GM23338 (cell line): ENCODE measurements at regions not wholly inside any gene's neighbourhood (a gene's known extent, or its start where the extent isn't known, plus 50 kb on each side); places are given as distances from the start of the nearest gene placed in this dataset.

Experiments used
- ATAC-seq: fragments of 200-7000 bp; cut with Tn5 transposase; 3 replicates; pipeline ENCODE4 v1.9.1; 2020
- DNase-seq: peaks from one replicate; pipeline ENCODE4 v3.0.0-alpha.2; 2015; ENCODE audit warnings: low spot score
- H2AFZ ChIP-seq: fragments of 200-600 bp; sonication (generic); 2 replicates; pipeline ENCODE4 v1.8.0; 2016; ENCODE audit warnings: antibody characterized with exemption, mild to moderate bottlenecking, moderate library complexity
- H3F3A ChIP-seq: fragments of 200-600 bp; sonication (generic); replicated peaks from 2 replicates; pipeline ENCODE4 v1.8.0; 2017; ENCODE audit warnings: antibody characterized with exemption, mixed run types, low read depth
- H3K27ac ChIP-seq: fragments of 200-600 bp; sonication (generic); 2 replicates; pipeline ENCODE4 v1.6.1; 2016; ENCODE audit warnings: low read depth
- H3K27me3 ChIP-seq: fragments of 200-600 bp; sonication (generic); 2 replicates; pipeline ENCODE4 v1.8.0; 2016; ENCODE audit warnings: mild to moderate bottlenecking, mixed run types, moderate library complexity; ENCODE audit not compliant: insufficient read depth
- H3K36me3 ChIP-seq: fragments of 200-600 bp; sonication (generic); 2 replicates; pipeline ENCODE4 v1.8.0; 2016; ENCODE audit warnings: mild to moderate bottlenecking; ENCODE audit not compliant: insufficient read depth
- H3K4me1 ChIP-seq: fragments of 200-600 bp; sonication (generic); 2 replicates; pipeline ENCODE4 v1.8.0; 2016; ENCODE audit warnings: mild to moderate bottlenecking, moderate library complexity; ENCODE audit not compliant: insufficient read depth
- H3K4me2 ChIP-seq: fragments of 200-600 bp; sonication (generic); 2 replicates; pipeline ENCODE4 v1.7.1; 2017; ENCODE audit warnings: mixed run types
- H3K4me3 ChIP-seq: fragments of 200-600 bp; sonication (generic); 2 replicates; pipeline ENCODE4 v1.6.1; 2016; ENCODE audit warnings: mixed run types
- H3K79me2 ChIP-seq: fragments of 200-600 bp; sonication (generic); replicated peaks from 2 replicates; pipeline ENCODE4 v1.8.0; 2017; ENCODE audit warnings: mild to moderate bottlenecking; ENCODE audit not compliant: insufficient read depth
- H3K9me2 ChIP-seq: fragments of 200-600 bp; sonication (generic); 2 replicates; pipeline ENCODE4 v1.8.0; 2017; ENCODE audit not compliant: insufficient read depth
- H4K20me1 ChIP-seq: fragments of 200-600 bp; sonication (generic); replicated peaks from 2 replicates; pipeline ENCODE4 v1.8.0; 2017; ENCODE audit warnings: mild to moderate bottlenecking; ENCODE audit not compliant: insufficient read depth
- H3K27ac Mint-ChIP-seq: 2 replicates; pipeline ENCODE4 v1.8.0; 2020; ENCODE audit warnings: inconsistent platforms, mild to moderate bottlenecking, moderate library complexity, mixed read lengths
- H3K27me3 Mint-ChIP-seq: 3 replicates; pipeline ENCODE4 v1.8.0; 2022; ENCODE audit warnings: low read depth, mild to moderate bottlenecking, moderate library complexity, mixed read lengths, inconsistent platforms; ENCODE audit not compliant: insufficient read depth, poor library complexity
- H3K36me3 Mint-ChIP-seq: 3 replicates; pipeline ENCODE4 v1.8.0; 2021; ENCODE audit warnings: low read depth, mild to moderate bottlenecking, inconsistent platforms, moderate library complexity, mixed read lengths
- H3K4me1 Mint-ChIP-seq: 3 replicates; pipeline ENCODE4 v1.8.0; 2020; ENCODE audit warnings: mild to moderate bottlenecking, inconsistent platforms, mixed read lengths
- H3K4me3 Mint-ChIP-seq: 3 replicates; pipeline ENCODE4 v1.8.0; 2021; ENCODE audit warnings: moderate library complexity, mild to moderate bottlenecking, inconsistent platforms, mixed read lengths
- H3K9me3 Mint-ChIP-seq: 3 replicates; pipeline ENCODE4 v1.8.0; 2020; ENCODE audit warnings: moderate library complexity, mild to moderate bottlenecking, inconsistent platforms, mixed read lengths
- CREB1 ChIP-seq: fragments of 250-450 bp; sonication (Bioruptor Pico); IDR thresholded peaks from 2 replicates; pipeline ENCODE4 v1.5.0; 2020; ENCODE audit warnings: low read depth, mild to moderate bottlenecking, moderate library complexity
- CTCF ChIP-seq, 2 experiments: fragments of 200-600 bp in 1 of 2; sonication (generic) in 1 of 2; conservative IDR thresholded peaks; 2 replicates each; pipeline versions ENCODE4 v1.5.1 to v1.6.1; 2016 to 2017; ENCODE audit warnings: antibody characterized with exemption in 2 of 2, low read depth in 2 of 2, mild to moderate bottlenecking in 2 of 2, moderate library complexity in 1 of 2
- EZH2phosphoT487 ChIP-seq: fragments of 200-600 bp; sonication (generic); IDR thresholded peaks from one replicate; pipeline ENCODE4 v1.8.1; 2018; ENCODE audit warnings: antibody characterized with exemption; ENCODE audit not compliant: unreplicated experiment
- NANOG ChIP-seq: IDR thresholded peaks from 2 replicates; pipeline ENCODE4 v1.6.1; 2016; ENCODE audit warnings: antibody characterized with exemption, borderline replicate concordance
- POLR2AphosphoS5 ChIP-seq: IDR thresholded peaks from 2 replicates; pipeline ENCODE4 v1.6.1; 2016; ENCODE audit warnings: antibody characterized with exemption, low read depth
- REST ChIP-seq: IDR thresholded peaks from one replicate; pipeline ENCODE4 v1.6.1; 2018; ENCODE audit warnings: antibody characterized with exemption; ENCODE audit not compliant: unreplicated experiment
- STAT1 ChIP-seq: IDR thresholded peaks from one replicate; pipeline ENCODE4 v1.6.1; 2016; ENCODE audit warnings: antibody characterized with exemption; ENCODE audit not compliant: unreplicated experiment
- ZNF331 ChIP-seq: fragments of 250-450 bp; sonication (Bioruptor Pico); IDR thresholded peaks from 2 replicates; pipeline ENCODE4 v1.5.0; 2020; ENCODE audit warnings: low read depth, mild to moderate bottlenecking, moderate library complexity
- TF ChIP-seq, protein P1 (sequence below): fragments of 250-450 bp; sonication (Bioruptor Pico); IDR thresholded peaks from 2 replicates; pipeline ENCODE4 v1.5.0; 2020; ENCODE audit warnings: mild to moderate bottlenecking, moderate library complexity

DNA sequence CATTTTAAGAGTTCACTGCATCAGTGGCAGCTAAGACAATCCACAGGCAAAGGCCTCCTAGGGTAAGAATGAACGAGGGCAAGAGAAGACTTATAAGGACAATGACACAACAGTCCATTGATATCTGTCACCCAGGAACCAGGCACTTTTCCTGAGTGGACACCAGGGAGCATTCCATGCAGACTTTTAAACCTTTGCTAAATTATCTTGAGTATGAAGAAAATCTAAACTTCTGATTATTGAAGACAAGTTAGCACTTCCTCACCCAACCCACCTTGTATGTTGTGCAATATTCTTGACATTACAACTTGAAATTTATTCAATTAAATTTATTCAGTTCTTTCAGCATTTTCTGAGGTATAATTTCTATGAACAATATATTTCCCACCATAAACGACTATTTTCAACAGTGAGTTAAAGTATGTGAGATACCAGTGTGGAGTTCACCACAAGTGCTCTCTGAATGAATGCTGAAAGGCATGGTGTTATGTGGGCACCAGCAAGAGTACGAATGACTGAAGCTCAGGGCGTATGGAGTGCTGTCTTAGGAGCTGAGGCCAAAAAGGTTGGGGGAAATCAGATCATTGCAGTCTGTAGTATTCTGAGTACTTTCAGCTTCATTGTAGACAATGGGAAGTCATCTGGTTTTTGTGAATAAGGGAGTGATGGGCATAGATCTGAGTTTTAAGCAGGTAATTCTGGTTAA is 124.3 kb upstream of the LMNTD1 start (continued):
- TF ChIP-seq, protein P1, sequence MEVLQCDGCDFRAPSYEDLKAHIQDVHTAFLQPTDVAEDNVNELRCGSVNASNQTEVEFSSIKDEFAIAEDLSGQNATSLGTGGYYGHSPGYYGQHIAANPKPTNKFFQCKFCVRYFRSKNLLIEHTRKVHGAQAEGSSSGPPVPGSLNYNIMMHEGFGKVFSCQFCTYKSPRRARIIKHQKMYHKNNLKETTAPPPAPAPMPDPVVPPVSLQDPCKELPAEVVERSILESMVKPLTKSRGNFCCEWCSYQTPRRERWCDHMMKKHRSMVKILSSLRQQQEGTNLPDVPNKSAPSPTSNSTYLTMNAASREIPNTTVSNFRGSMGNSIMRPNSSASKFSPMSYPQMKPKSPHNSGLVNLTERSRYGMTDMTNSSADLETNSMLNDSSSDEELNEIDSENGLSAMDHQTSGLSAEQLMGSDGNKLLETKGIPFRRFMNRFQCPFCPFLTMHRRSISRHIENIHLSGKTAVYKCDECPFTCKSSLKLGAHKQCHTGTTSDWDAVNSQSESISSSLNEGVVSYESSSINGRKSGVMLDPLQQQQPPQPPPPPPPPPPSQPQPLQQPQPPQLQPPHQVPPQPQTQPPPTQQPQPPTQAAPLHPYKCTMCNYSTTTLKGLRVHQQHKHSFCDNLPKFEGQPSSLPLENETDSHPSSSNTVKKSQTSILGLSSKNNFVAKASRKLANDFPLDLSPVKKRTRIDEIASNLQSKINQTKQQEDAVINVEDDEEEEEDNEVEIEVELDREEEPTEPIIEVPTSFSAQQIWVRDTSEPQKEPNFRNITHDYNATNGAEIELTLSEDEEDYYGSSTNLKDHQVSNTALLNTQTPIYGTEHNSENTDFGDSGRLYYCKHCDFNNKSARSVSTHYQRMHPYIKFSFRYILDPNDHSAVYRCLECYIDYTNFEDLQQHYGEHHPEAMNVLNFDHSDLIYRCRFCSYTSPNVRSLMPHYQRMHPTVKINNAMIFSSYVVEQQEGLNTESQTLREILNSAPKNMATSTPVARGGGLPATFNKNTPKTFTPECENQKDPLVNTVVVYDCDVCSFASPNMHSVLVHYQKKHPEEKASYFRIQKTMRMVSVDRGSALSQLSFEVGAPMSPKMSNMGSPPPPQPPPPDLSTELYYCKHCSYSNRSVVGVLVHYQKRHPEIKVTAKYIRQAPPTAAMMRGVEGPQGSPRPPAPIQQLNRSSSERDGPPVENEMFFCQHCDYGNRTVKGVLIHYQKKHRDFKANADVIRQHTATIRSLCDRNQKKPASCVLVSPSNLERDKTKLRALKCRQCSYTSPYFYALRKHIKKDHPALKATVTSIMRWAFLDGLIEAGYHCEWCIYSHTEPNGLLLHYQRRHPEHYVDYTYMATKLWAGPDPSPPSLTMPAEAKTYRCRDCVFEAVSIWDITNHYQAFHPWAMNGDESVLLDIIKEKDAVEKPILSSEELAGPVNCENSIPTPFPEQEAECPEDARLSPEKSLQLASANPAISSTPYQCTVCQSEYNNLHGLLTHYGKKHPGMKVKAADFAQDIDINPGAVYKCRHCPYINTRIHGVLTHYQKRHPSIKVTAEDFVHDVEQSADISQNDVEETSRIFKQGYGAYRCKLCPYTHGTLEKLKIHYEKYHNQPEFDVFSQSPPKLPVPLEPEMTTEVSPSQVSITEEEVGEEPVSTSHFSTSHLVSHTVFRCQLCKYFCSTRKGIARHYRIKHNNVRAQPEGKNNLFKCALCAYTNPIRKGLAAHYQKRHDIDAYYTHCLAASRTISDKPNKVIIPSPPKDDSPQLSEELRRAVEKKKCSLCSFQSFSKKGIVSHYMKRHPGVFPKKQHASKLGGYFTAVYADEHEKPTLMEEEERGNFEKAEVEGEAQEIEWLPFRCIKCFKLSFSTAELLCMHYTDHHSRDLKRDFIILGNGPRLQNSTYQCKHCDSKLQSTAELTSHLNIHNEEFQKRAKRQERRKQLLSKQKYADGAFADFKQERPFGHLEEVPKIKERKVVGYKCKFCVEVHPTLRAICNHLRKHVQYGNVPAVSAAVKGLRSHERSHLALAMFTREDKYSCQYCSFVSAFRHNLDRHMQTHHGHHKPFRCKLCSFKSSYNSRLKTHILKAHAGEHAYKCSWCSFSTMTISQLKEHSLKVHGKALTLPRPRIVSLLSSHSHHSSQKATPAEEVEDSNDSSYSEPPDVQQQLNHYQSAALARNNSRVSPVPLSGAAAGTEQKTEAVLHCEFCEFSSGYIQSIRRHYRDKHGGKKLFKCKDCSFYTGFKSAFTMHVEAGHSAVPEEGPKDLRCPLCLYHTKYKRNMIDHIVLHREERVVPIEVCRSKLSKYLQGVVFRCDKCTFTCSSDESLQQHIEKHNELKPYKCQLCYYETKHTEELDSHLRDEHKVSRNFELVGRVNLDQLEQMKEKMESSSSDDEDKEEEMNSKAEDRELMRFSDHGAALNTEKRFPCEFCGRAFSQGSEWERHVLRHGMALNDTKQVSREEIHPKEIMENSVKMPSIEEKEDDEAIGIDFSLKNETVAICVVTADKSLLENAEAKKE = no peak
- TF ChIP-seq EZH2phosphoT487 = no peak

DNA sequence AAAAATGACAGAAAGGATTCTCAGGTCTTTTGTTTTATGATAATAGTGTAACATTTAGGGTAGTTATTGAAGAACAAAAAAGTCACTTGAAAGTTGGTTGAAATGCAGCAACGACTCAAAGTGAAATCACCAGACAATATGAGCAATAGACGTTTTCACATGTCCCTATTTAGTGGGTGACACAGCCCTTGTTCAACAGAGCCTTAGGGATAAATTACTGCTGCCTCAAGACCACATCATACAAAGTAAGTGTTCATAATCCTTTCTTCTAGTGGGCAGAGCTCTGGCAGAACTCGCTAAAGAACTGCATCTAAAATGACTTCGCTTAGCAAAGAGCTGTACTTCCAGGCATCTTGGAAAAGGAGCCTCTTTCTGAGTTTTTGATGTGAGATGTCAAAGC is 128.5 kb upstream of the LMNTD1 start:
- H3K27ac Mint-ChIP-seq = no peak overlapping the region
- Histone ChIP-seq H2AFZ (no peak overlapping the region), H3K4me2 (no peak overlapping the region), H3F3A (no peaks in the 10 kb centered on the region), H4K20me1 (no peaks in the 10 kb centered on the region), H3K79me2 (no peaks in the 10 kb centered on the region), H3K9me2 (peaks cover 5% of the 10 kb centered on the region; the same call in 1 of the 2 replicates), H3K27ac (no peak overlapping the region), H3K4me3 (no peak overlapping the region), H3K27me3 (no peaks in the 10 kb centered on the region), H3K4me1 (peaks cover 12% of the 10 kb centered on the region), H3K36me3 (no peaks in the 10 kb centered on the region; the same call in none of the 2 replicates)
- ATAC-seq (no peak), DNase-seq (no peak)
- no peak overlapping the region for H3K4me3 Mint-ChIP-seq
- no peaks in the 10 kb centered on the region; the same call in 2 of the 3 replicates for H3K9me3 Mint-ChIP-seq
- H3K36me3 Mint-ChIP-seq = no peaks in the 10 kb centered on the region
- H3K4me1 Mint-ChIP-seq = peaks cover 10% of the 10 kb centered on the region
- peaks cover 2% of the 10 kb centered on the region for H3K27me3 Mint-ChIP-seq
- TF ChIP-seq POLR2AphosphoS5 (no peak), STAT1 (no peak), CREB1 (no peak), CTCF (conservative IDR thresholded peaks at IDR 0.05; ENCODE audit: low read depth in 2 of 2) (no peak), REST (no peak), NANOG (no peak), ZNF331 (CRISPR knock-in tag) (no peak)
